HK-2 (cell line): ENCODE measurements at regions not wholly inside any gene's neighbourhood (a gene's known extent, or its start where the extent isn't known, plus 50 kb on each side); places are given as distances from the start of the nearest gene placed in this dataset.

Source experiments
- DNase-seq: peaks from one replicate; pipeline ENCODE4 v3.0.0-alpha.2; 2018; ENCODE audit not compliant: unreplicated experiment

DNA sequence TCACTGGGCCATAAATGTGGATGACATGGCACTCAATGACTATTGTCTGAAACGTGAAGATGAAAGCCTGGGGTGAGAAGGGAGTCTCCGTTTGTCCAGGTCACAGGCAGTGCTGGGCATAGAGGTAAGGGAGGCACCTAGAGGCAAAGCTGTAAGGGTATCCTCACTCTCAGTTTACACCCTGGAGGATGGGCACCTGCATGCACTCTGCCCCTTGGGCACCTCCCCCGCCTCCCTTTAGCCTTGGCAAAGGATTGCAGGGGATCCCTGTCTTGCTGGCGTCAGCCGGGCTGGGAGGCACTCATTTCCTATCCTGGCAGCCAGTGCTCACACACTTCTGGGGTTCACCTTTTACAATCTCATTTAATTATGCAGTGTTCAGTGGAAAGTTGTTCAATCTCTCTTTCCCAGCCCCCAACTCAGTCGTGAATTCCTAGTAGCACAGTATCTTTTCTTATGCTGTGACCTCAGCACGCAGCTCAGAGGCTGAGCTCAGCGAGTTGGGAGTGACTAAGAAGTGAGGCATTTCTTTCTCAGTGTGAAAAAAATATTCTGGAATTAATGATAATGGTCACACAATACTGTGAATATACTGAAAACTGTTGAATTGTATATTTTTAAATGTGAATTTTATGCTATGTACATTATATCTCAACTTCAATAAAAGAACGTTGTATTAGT lies 866.6 kb downstream of the BRD1 start:
- DNase-seq = no peak

DNA sequence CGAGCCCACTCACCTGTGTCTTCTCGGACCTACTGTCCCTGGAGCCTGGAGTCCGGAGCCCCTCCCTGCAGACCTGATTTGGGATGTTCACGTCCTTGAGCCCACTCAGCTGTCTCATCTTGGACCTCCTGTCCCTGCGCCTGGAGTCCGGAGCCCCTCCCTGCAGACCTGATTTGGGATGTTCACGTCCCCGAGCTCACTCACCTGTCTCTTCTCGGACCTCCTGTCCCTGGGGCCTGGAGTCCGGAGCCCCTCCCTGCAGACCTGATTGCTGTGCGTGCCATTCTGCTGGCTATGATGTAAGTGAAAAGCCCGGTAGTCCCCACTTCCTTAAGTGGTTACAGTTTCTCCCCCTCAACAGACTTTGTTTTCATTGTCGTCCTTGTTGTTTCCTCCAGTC lies 867.1 kb downstream of the BRD1 start:
- no peak for DNase-seq

DNA sequence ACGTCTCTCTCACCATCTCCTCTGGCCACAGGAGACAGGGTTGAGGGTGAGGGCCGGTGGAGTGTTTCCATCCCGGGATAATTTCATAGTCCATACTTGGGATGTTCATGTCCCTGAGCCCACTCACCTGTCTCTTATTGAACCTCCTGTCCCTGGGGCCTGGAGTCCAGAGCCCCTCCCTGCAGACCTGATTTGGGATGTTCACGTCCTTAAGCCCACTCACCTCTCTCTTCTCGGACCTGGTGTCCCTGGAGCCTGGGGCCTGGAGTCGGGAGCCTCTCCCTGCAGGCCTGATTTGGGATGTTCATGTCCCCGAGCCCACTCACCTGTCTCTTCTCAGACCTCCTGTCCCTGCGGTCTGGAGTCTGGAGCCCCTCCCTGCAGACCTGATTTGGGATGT lies 868.2 kb downstream of the BRD1 start:
- no peak for DNase-seq

DNA sequence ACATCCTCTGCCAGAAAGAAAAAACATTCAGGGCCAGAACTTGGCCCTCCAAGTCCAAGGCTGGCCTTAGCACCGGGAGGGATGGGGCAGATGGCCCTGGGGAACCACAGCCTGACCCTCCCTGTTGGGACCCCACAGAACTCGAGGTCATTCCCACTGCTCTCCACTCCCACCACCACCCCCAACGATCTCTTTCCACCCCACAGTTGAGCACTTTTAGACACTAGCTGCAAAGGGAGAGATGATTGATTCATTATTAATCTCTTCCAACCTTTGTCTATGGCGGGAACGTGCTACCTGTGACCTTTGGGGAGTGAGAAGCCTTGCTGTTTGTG lies 869.7 kb downstream of the BRD1 start:
- DNase-seq = no peak

DNA sequence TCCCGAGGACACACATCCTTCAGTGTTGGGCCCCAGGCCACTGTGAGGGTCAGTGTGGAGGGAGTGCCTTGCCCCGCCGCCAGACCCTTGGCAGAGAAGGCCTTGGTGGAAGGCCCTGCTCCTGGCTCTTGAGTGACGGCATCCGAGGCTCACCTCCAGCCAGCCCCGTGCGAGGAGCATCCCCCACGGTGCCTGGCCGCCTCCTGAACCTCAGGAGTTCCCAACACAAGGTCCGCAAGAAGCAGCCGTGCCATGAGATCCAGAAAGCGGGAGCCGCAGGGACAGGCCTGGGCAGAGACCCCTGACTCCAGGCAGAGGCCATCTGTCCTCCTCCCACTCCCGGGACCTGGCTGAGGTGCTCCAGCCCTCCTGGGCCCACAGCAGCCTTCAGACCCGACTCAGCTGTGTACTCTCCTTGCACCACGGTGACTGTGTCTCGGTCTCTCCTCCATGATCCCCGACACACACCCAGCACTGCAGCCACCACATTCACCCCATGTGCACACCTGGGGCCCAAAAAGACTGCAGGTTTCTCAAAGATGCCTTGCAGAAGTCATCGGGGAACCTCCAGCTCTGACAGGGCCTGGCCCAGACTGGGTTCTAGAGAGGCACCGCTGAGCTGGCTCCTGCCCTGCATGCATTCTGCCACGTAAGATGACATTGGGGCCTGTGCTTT lies 870.2 kb downstream of the BRD1 start:
- no peak for DNase-seq

DNA sequence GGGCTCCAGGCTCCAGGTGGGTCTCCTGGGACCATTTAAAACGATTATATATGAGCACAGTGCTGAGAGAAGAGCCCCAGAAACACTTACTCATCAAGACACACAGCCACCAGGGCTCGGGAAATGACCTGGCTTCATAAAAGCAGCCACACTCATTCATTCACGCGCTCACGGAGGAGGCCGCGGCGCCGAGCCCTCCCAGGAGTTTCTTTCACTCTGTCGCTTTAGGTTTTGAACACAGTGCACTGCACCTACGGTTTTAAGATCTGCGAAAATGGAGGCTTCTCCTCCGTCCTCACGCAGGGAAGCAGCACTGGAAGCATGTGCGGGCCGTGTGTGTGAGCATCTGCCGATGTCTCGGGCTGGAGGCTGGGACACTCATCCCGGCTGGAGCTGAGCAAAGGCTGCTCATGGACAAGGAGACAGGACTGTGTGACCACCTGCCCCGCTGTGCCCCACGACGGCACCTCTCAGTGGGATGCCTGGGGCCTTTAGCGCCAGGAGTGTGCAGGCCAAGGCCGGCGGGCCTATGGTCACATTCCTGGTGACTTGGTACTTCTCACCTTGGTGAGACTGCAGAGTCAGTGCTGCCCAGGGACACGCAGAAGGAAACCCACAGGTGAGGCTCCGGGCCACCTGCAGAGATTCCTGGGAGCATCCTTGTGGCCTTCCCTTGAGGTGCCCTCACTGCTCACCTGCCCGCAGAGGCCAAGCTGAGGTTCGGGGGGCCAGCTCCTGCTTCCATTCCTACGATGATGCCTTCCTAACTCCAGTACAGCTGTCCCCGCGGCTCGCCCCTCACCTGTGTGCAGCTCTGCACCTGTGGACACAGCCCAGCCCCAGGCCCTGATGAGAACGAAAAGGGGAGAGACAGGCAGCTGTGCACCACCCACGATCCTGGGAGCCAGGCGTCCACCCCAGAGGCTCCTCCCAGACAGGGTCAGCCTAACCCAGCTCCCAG lies 872.0 kb downstream of the BRD1 start:
- DNase-seq = no peak

DNA sequence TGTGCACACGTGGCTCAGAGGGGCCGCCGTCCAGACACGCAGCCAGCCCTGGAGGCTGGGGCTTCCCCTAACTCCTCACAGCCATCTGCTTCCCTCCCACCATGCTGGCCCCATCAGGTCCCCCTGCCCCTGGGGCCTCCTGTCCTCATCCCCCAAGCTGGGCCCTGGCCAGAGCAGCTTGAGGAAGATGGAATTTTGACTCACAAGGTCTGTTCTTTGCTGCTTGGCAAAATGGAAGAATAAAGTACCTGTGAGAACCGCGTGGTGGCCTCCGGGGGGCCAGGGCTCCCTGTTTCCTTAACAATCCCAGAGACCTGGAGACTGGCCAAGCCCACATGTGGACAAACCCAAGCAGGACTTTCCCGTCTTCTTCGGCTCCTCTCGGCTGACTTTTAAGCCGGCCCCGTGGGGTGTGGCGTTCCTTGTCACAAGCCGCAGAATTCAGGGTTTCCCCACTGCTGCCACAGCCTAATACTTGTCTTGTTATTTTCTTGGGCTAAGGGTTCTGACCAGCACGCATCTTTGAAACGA lies 872.8 kb downstream of the BRD1 start:
- DNase-seq = no peak

DNA sequence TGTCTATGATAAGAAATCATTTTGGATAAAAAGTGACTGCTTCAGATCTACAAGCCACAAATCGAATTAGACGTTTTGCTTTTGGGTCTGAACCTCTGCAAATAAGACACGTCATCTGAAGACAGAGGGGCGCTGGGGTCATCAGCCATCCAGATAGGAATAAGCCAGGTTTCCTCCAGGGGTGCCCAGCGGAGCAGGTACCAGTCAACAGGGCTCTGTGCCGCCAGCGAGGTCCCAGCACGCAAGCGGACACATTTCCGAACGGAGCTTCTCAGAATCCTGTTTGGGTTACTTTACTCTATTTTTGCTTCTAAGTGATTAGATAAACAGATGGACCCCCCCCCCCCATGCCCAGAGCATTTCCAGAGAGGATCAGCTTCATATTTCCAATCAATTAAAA lies 873.8 kb downstream of the BRD1 start:
- DNase-seq = no peak

DNA sequence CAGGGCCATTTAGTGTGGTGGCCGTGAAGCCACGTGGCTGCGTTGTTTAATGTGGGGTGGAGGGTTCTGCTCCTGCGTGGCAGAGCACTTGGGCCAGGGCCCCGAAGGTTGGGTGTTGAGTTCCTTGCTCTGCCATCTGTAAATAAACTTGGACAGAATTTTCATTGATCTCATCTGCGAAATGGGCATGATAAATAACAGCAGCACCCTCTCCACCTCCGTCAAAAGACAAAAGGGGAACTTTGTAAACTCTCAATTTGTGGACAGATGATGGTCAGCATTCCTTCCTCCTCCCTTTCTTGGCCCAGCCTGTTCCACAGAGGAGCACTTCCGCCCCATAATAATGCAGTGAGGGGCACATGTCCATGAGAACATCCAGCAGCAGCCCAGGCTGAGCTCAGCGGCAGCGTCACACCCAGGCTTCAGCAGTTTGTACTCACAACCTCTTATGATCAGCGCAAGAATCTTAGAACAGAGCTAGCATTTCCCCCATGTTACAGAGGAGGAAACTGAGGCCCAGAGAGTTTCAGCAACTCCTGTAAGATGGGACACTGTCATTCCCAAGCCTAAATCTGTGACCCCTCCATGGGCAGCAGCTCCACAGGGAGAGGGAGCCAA lies 874.5 kb downstream of the BRD1 start:
- DNase-seq = no peak

DNA sequence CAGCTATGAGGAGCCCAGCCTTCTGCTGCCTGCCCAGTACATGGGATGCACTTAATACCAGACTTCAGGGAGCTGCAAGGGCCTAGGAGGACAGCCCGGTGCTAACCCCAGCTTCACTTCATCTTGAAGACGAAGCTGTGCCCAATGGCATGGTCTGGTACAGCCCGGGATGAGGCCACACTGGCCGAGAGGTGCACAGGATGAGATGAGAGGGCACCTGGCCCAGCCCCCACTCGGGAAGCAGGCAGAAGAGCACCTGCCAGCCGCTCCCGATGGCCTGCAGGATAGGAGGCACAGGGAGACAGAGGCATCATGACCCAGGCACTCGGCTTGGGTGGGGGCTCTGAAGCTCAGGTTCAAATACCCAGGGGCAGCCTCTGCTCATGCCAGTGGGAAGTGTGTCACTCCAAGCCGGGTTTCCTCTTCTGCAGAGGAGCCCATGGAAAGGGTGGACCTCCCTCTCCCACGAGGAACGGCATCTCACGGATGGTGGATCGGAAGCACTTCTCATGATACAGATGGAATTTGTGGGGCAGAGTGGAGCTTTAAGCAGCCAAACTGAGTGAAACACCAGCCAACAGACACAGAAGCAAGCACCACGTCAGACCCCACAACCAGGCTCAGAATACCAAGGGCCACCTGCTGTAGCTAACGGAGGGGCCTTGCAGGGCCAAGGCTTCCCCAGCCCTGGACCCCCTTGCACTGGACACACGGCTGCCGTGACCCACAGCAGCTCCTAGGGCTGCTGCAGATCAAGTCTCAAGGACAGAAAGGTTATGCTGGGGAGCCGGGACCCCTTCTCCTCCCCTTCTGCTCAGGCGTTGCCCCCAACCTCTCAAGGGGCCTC lies 875.2 kb downstream of the BRD1 start:
- no peak for DNase-seq

DNA sequence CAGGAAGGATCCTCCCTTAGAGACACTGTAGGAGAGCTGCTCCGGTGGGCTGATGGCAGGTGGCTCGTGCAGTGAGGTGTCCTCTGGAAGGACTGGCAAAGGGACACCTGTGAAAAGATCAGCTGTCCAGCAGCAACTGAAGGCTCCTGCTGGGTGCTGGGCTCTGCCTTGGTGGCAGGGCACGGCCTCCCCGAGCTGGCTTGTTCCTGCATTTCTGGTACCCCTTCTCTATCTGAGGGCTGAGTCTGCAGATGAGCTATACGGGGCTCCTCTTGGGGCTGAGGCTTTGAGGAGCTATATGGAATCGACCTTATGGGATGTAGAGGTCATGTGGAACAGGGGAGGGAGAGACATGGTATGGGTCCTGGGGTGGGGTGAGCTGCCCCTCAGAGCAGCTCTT lies 875.8 kb downstream of the BRD1 start:
- no peak for DNase-seq

DNA sequence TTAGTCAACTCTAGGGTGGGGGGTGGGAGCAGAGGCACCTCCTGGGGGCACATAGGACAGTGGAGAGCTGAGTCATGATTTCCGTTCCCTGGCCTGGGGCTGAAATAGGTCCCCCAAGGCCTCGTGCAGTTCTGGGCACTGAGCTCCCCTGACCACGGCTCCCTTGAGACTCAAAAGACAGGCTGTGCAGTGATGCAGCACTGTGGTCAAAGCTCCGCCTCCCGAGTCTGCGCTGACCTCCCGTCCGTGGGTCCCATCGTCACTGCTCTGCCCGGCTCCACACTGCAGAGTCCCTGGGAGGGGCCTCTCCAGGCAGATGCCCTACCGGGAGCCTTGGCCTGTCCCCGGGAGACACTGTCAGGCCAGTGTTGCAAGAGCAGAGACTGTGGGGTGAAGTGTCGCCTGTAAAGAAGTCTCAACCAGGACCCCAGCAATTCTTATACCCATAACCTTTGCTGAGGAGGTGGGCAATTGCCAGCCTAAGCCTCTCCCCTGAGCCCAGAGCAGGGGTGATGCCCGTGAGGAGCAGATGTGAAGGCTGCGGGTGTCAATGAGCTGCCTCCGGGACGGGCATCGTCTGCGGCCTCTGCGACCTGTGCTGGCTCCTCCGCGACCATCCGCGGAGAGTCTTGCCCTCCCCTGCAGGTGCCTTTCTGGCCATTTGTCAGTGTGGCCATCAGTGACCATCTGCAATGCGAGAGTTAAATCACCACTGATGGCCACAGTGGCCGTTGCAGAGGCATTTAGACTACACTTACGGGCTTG lies 877.3 kb downstream of the BRD1 start:
- no peak for DNase-seq

DNA sequence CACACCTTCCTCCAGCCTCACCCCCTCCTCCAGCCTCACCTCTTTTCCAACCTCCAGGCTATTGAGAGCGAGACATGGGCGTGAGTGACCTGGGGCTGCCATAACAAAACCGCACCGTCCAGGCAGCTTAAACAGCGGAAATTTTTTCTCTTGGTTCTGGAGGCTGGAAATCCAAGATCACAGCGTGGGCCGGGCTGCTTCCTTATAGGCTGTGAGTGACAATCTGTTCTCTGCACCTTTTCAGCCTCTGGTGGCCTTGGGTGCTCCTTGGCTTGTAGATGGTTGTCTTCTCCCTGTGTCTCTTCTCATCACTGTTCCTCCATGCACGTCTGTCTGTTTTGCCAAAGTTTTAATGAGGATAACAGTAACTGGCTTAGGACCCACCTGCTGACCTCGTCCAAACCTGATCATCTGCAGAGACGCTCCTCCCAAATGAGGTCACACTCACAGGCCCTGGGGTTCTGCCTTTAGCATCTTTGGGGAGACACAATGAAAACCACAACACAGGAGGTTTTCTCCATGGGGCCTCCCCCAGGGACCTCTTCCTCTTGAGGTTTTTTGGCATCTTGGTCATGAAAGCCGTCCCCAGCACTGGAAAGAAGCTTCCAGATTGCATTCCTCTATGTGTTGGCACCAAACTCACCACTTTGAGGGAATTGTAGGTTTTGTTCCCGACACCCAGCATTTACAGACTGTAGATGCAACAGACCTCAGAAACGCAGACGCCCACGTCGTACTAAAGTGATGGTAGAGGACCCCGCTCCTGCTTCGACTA lies 878.1 kb downstream of the BRD1 start:
- DNase-seq = no peak

DNA sequence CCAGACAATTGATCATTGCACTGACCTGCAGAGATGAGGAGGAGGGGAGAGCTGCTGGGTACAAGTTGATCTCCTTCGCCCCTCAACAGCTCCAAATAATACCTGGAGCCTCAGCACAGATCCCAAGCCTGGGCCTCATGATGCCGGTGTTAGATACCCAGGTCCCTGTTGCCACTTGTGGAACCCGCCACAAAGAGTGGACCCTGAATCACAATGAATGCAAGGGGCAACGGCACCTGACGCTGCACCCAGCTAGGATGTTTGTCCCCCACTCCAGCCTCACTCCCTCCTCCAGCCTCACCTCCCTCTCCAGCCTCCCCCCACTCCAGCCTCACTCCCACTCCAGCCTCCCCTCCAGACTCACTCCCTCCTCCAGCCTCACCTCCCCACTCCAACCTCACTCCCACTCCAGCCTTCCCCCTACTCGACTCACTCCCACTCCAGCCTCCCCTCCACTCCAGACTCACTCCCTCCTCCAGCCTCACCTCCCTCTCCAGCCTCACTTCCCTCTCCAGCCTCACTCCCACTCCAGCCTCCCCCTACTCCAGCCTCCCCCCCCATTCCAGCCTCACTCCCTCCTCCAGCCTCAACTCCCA lies 879.0 kb downstream of the BRD1 start:
- no peak for DNase-seq

DNA sequence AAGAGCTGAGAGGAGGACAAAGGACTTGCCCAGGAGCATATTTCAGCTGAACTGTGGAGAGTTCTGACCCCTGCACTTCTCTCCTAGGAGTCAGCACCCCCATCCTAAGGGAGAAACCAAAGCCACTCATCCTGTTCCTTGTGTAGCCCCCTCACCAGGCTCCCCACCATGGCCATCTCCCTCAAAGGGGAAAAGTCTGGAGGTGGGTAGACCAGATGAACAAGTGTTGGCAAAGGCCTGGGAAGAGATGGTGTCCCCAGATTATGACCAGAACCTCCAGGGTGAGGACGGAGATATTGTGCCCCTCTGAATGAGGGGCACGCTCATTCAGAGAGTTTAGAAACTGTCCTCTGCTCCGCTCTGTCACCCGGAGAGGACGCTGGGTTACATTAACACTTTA lies 880.0 kb downstream of the BRD1 start:
- DNase-seq = no peak

DNA sequence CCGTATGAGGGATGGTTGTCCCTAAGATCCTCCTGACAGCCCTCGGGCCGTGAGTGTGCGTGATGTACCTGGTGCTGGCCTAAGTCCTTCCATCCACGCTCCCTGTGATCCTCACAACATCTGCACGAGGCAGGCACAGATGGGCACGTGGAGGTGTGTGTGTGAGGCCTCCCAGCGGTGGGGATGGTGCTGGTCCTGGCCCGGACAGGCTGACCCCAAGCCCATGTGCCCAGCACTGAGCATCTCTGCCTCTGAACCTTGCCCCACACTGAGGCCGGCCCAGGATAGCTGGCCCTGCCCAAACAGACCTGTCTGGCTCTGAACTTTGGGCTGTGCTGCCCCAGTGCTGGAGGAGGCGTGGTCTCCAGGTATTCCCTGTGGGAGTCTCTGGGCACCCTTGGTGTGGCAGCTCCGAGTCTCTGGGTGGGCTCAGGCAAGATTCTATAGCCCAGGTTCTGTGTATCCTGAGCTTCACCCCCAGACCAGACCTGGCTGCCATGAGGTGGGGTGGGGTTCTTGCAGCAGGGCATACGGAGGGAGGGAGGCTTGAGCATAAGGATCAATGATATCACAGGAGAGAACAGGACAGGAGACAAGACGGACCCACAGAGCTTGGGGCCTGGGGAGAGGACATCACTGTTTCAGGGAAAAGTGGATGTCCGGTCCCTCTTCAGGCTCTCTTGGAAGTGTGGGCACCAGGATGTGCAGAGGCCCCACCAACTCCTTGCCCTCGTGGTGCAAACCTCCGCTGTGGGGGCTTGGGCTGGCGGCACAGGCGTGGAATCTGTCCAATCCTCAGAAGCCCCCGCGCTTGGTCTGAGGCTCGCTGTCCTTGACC lies 881.8 kb downstream of the BRD1 start:
- DNase-seq = no peak

DNA sequence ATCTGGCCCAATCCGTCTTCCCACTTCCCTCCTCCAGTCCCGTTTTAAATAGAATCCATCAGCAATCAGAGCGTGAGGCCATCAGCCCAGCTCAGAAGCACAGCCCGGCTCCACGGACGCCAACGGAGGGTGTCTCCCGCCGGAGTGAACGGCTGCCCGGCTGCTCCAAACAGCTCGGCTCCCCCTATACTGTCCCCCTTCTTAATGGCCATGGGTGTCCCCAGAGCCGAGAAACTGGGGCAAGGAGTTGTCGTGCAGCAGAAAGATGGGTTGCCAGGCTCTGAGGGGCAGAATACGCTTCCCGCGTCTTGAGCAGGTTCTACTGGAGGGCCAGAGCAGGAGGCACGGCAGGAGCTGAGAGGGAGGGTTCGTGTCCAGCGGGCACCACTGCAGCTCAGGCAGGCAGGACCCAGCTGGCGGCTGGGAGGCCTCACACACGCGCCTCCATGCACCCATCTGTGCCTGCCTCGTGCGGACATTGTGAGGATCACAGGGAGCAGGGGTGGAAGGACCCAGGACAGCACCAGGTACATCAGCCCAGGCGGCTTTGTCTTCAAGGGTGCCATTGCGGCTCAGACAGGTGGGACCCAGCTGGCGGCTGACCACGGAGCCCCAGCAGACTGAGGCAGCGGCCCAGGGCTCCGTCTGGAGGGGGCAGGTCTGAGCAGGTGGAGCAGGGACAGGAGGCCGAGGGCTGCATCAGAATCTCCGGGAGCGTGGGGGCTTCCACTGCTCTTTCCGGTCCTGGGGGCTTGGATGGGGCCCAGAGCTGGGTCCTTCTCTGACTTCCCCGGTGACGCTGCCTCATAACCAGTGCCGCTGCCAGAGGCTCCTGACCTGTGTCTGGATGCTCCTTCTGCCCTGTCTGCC lies 882.7 kb downstream of the BRD1 start:
- no peak for DNase-seq

DNA sequence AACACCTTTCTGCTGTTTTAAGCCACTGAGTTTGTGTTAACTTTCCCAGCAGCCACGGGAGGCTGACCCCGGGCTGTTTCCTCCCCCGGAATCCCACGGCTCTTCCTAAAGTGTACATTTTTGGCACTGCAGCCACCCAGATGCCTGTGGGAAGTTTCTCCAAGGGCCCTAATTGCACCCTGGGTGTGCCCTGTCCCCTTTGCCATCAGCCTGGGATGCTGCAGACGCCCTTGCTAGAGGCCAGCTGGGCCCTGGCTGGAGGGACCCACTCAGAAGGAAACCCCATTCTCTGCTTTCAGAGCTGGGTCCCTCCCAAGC lies 883.3 kb downstream of the BRD1 start:
- DNase-seq = no peak
